IPS-11a (cell line): ENCODE measurements at regions not wholly inside any gene's neighbourhood (a gene's known extent, or its start where the extent isn't known, plus 50 kb on each side); places are given as distances from the start of the nearest gene placed in this dataset.
"Not testable (repeated sequence)": the region's sequence is repeated elsewhere in the genome, so short reads cannot be mapped to it uniquely, and the experiment has no call there.

Experiments used
- H3K4me3 ChIP-seq: one replicate; pipeline ENCODE4 v1.5.1; 2013; ENCODE audit warnings: low read depth, low read length, control low read depth

DNA sequence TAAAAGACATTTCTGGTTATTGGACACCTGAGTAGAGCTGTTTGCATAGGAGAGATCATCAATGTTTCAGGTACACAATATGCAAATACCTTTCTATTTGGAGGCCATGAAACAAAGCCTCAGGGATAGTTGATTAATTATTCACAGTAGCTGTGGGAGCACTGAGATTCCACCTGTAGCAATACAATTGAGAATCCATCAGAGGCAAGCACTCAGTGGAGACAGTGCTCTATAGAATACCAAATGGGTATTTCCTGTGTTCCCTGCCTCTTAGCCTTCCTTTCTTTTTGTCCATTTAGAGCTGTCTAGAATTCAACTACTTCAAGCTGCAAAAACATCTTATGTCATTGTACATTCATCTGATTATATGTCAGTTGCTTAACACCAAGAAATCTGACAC lies 1754.0 kb upstream of the ACO1 start:
- no peak overlapping the region for H3K4me3 ChIP-seq

DNA sequence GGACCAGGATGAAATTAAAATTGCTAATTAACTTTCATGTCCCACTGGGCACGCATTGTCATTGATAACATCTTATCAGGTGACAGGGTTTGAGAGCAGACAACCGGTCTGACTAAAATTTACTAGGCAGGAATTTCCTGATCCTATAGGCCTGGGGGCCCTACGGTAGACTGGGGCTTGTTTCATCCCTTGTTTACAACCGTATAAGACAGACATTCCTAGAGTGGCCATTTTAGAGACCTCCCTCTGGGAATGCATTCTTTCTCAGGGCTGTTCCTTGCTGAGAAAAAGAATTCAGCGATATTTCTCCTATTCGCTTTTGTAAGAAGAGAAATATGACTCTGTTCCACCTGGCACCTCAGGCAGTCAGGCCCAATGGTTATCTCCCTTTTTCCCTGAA lies 1737.8 kb upstream of the ACO1 start:
- H3K4me3 ChIP-seq = not testable (repeated sequence)

DNA sequence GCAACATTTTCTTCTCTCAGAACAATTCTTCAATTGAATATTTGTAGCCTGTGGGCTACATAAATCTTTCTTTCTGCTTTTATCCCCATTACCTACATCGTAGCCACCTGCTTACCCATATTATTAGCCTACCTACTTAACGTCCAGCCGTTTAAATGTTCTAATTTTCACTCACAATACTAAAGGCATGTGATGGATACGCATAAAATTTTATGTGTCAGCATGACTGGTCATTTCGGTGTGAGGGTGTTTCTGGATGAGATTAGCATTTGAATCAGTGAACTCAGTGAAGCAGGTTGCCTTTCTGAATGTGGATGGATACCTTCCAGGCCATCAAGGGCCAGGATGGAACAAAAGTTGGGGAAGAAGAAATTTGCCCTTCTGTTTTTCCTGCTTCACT lies 1722.5 kb upstream of the ACO1 start:
- no peak overlapping the region for H3K4me3 ChIP-seq

DNA sequence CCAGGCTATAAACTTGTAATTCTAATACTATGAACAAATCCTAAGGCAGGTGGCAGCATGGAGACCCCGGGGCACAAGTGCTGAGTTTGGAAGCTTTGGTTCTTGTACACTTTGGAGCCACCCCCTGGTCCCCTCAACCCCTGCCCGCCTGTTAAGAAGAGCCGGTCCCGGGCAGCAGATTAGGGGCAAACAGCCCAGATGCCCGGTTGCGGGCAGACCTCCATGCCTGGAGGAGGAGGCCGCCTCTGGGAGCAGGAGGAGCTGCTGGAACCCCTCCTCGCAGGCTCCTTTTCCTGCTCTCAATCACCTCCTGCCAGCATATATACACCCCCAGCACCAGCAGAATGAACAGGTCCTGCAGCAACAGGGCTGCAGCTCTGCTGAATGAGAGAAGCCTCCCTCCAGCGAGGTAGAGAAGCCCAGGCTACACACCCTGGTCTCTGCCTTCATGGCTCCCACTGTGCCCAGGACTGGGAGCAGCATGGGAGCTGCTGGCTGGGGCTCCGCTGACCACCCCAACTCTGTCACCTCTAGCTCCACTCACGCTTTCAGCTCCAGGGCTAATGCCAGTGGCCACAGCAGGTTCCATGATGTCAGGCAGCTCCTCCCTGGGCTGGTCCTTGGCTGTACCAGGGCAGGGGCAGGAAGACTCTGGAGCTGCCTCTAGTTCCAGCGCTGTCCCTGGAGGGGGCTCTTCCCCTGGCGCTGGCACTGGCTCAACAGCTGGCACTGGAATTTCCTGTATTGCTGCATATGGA lies 1713.5 kb upstream of the ACO1 start:
- no peak overlapping the region for H3K4me3 ChIP-seq

DNA sequence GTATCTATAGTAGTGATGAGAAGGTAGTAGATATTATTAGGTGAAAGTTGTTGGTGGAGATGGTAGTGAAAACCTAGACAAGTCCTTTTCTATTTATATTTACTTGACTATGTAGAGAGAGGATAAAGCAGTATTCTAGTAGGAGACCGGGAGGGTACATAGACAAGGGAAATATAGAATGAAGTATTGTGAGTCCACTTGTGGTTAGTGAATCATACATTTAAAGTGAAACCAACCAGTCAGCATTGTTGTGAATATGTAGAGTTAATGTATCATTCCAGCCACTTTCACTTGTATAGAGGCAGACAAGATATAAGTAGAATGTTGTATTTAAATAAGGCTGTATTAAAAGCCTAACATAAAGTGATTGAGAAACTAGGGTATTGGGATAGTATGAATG lies 1711.3 kb upstream of the ACO1 start:
- no peak overlapping the region for H3K4me3 ChIP-seq

DNA sequence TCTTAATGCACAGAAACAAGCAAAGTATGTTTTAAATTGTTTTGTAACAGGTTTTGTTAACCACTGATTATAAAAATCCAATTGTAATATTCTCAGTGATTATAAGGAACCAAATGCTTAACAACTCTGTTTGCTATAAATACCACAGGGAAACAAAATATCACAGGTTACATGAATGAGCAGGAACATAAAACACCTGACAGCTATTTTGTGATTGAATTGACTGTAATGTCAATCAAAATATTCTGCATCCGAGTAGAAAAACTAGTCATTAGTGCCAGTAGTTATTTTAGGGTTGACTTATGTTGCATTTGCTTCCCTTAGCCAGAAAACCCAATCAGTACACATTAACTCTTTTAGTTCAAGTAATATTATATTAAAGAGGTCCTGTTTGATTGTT lies 1707.8 kb upstream of the ACO1 start:
- no peak overlapping the region for H3K4me3 ChIP-seq

DNA sequence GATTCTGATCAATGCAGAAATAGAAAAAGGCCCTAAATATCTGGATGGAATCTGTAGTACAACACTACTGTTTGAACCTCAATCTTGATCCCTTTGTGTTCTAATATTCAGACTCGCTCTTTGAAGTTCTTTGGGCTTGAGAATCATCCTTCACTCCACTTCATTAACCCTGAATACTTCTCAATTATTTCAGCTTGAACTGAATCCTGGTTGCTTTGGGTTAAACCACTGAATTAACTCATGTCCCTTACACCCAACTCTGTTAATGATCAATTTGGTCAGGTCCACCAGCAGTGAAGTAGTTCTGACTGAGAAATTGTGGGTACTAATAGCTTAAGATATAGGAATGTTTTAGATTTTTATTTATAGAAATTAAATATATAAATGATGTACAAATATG lies 1707.2 kb upstream of the ACO1 start:
- H3K4me3 ChIP-seq = no peak overlapping the region

DNA sequence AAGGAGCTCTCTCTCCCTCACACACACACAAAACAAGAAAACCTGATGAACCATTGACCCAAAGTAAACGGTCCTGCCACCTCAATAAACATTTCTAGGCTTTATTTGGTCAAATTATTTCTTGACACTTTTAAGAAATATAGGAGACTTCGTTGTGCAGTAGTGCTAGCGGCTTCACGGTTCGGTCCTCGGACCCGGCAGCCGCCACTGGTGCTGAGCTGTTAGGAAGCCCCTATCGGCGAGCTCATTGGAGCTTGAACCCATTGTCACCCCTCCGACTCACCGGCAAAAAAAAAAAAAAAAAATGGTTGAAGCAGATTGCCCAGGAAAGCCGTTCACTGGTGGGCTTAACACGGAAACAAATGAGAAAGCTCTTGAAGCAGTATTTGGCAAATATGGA lies 1695.6 kb upstream of the ACO1 start:
- H3K4me3 ChIP-seq = no peak overlapping the region

DNA sequence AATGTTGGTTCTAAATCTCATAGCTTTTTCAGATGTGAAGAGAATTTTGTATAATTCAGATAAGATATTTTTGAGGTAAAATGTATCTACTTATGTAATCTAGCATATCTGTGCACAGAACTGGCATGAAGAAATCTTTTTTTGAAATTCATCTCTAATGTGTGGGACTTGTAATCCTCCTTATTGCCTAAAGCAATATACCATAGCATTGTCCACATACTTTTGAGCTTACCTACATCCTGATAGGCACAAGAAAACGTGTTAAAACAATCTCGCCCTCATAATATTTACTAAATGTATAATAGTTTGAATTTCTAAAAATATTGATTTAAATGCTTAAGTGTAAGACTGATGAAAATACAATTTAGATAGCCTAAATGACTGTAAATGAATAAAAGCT lies 1686.5 kb upstream of the ACO1 start:
- no peak overlapping the region for H3K4me3 ChIP-seq

DNA sequence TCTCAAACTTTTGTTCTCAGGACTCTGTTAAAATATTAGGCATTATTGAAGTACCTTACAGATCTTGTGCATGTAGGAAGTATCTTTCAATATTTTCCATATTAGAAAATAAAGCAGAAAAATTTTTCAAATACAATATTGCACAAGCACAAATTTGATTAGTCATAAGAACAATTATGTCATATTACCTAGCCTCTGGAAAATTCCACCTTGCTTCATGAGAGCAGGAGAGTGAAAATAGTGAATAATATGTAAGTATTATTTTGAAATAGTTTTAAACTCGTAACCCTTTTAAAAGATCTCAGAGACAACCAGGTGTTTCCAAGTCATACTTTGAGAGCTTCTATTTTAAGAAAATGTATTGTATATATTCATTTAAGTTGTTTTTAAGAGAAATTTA lies 1672.9 kb upstream of the ACO1 start:
- no peak overlapping the region for H3K4me3 ChIP-seq

DNA sequence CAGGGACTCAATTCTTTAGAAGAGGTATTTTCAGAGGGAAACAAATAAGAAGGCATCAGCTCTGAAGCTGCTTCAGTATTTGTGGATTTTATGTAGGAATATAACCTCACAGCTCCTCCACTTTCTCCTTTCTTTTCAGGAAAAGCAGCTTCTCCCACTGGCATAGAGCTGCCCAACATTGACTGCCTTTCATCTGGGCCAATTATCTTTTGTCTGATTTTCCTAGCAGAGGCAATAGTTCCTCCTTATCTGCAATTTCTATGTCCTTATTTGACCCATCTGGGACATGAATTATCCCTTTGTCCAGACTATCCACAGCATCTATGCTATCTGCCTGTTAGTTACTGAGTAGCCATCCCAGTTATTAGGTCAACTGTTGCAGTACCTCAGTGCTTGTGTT lies 1671.2 kb upstream of the ACO1 start:
- no peak overlapping the region for H3K4me3 ChIP-seq

DNA sequence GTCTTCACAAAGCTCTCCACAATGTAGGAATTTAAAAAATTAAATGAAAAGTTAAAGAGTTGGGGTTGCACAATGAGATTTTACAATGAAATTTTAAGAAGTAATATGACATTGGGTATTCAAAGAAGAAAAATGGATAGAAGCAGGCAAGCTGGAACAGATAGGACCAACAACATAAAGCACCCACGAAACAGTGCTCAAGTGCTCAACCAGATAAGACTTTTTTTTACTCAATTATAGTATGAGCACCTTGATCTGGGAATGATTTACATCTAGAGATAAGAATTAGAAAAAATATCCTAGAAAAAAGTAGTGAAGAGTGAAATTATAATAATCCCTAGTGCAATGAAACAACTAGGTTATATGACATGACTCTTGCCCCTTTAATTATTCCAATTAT lies 1670.1 kb upstream of the ACO1 start:
- no peak overlapping the region for H3K4me3 ChIP-seq

DNA sequence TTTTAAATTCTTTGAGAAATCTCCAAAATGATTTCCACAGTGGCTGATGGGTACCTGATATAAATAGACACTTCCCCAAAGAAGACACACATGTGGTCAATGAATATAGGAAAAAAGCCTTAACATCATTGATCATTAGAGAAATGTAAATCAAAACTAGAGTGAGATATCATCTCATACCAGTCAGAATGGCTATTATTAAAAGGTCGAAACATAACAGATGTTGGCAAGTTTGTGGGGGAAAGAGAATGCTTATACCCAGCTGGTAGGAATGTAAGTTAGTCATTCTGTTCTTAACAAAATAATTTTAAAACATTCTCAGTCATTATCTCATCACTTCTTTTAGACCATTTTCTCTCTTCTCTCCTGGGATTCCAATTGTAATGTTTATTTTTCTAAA lies 1666.0 kb upstream of the ACO1 start:
- H3K4me3 ChIP-seq = no peak overlapping the region

DNA sequence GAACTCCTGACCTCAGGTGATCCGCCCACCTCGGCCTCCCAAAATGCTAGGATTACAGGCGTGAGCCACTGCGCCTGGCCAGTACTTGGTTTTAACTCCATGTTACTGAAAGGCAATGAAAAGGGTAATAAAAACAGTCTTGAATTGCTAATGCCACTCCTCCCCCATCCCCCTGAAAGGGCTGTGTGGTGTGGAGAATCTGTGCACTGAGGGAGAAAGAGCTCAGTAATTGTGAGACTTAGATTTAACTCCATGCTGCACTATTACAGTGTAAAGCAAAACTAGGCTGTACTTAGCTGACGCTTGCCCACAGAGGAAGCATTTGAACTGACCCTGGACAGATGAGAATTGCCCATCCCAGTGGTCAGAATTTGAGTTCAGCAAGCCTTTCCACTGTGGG lies 1662.4 kb upstream of the ACO1 start:
- H3K4me3 ChIP-seq = no peak overlapping the region

DNA sequence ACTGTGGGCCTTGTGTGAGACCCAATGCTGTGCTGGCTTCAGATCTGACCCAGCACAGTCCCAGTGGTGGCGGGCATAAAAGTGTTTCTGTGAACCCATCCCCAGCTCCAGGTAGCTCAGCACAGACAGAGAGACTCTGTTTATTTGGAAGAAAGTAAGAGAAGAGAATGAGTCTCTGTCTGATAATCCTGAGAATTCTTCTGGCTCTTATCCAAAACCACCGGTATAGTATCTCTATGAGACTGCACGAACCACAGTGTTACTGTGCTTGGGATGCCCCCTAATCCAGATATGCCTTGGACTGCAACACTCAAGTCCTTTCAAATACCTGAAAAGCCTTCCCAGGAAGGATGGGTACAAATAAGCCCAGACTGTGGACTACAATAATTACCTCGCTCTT lies 1660.8 kb upstream of the ACO1 start:
- H3K4me3 ChIP-seq = no peak overlapping the region

DNA sequence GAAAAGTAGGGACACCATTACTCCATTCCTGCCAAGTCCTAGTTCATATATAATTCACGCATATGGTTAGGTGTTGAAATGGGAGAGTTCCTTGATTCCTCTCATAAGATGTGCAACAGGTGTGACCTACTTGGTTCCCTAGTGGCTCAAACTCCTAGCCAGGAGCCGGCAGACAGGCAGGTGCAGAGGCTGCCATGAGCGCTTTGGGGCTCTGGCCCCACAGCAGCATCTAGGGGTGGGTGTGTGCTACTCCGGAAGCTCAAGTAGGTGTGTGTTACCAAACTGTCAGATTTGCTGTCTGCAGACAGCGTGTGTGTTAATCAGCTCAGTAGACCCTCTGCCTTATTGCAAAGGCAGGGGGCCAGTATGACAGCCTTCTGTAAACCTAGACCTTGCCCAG lies 1652.4 kb upstream of the ACO1 start:
- no peak overlapping the region for H3K4me3 ChIP-seq

DNA sequence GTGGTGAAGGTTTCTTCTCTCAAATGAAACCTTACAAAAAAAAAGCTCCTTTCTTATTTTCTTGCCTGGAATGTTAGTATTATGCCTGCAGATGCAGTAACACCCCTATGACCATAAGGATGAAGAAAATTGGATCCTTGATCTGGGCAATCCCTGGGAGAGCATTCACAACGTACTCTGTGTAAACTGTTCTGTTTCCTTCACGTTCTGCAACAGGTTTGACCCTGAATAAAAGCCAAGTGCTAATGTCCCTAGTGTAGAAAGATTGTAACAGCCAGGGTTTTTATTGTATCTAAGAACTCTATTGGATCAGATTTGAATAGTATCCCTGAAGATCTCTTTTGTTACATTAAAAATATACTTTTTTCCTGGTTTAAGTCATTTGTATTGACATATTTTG lies 1639.6 kb upstream of the ACO1 start:
- no peak overlapping the region for H3K4me3 ChIP-seq

DNA sequence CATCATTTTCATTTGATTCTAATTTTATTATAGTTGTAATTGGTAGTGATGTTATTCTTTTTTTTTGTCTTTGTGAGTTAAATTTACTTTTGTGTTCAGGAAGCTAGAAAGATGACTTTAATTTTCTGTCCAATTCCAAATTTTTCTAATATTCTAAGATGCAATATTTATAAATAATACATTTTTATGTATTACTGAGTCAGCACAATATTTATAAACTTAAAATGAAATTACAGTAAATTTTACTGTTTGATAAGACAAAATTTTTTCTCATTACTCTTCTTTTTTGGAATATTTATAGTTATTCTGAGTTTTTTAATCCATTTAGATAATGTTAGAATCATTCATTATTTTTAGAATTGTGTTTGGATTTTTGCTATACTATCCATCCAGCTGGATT lies 1637.9 kb upstream of the ACO1 start:
- H3K4me3 ChIP-seq = no peak overlapping the region

DNA sequence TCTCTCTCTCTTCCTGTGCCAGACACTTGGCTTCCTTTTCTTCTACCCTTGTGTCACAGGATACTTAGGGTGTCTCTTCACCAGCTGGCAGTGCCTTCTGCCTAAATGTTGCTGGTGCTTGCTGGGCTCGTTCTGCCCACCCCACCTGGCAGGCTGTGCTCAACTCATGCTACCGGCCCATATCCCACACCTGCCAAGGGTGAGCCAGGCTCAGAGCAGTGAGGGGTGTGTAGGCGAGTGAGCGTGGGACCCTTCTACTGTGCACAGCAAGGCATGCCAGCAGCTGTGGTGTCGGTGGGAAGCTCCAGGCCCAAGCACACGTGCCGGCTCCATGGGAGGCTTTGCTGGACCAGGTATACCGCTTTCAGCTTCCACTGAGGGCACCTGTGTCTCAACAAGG lies 1626.7 kb upstream of the ACO1 start:
- H3K4me3 ChIP-seq = no peak overlapping the region

DNA sequence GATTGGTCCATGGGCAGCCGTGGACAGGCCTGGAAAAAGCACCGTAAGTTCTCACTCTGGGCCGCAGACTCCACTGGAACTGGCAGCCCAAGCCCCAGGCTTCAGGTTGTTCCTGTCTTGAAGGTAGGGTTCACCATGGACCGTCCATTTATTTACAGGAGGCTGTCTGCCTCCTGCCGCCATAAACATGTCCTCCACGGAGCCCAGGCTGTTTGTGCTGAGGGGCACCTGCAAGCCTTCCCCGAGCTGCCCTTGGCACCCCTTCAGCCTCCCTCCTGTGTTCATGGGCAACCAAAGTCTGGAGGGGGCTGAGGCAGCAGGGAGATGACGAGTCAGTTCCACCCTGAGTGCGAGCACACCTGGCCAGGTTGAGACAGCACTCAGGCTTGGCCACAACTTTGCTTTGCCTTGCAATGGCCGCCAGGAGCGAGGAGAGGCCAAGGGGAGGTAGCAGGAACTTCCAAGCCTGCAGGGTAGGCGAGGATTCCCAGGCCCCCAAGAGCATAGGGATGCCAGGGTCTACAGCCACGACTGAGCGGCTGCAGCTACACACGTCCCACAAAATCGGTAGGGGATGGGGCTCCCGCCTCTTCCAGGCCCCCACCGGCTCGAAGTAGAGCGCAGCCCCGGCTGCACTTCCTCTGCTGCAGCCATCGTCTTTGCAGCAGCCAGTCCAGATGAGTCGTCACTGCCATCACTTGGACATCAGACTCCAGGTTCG lies 1625.6 kb upstream of the ACO1 start:
- H3K4me3 ChIP-seq = no peak overlapping the region

DNA sequence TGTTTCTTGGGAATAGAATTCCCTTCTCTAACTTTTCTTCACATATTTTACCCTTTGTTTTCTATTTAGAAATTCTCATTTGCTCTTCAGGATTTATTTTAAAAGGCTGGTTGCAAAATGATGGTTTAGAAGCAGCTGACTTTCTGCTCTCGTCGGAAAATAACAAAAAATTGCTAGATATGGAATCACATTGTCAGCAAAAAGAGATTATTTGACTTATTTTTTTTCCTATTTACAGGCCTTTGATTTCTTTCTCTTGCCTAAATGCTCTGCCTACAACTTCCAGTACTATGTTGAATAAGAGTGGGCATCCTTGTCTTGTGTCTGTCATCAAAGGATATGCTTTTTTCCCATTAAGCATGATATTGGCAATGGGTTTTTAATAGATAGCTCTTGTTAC lies 1619.1 kb upstream of the ACO1 start:
- H3K4me3 ChIP-seq = no peak overlapping the region

DNA sequence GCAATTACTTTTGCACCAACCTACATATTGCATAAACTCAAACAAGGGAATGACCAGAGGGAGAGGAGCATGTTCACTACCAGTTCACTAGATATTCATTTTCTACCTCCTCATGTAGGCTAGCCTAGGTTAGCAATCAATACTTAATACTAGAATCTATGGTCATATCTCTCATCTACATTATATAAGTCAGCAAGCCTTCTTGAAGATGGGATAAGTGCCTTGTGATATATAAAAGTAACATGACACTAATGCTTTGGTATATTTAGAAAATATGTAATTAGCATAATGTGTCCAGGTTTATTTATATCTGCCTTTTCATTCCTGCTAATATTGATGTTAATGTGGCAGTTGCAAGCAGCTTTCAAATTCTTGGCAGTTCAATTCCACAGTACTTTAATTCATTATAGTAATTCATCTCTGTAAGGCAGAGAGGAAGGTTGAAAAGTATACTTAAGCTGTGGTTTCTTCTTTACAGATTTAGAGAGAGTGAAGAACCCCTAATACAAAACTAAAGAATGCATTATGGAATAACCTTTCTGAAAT lies 1613.2 kb upstream of the ACO1 start:
- H3K4me3 ChIP-seq = no peak overlapping the region

DNA sequence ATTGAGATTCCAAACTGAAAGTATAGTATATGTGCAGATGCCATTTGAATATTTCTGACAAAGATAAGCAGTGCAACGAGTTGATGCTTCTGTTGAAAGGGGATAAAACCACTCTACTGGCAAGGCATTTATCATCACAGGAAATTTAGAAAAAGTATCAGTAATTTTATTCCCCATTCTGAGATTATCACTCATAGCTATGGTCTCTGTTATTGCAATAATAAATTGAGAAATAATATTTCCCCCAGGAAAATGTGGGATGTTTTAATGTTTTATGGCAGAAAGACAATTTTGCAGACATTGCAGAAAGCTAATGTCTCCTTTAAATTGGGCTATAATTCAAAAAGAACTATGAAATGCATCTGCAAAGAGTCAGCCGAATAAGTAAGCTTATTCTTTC lies 1612.7 kb upstream of the ACO1 start:
- H3K4me3 ChIP-seq = no peak overlapping the region
